ENCODE measurements at regions not wholly inside any gene's neighbourhood (a gene's known extent, or its start where the extent isn't known, plus 50 kb on each side); places are given as distances from the start of the nearest gene placed in this dataset.

- TF ChIP-seq CTCF (IDR thresholded peaks at IDR 0.05) (no peak), POLR2A (IDR thresholded peaks at IDR 0.05) (no peak), EP300 (IDR thresholded peaks at IDR 0.05) (no peak)
Observed at GRCh38 chr7:35334506-35334905, 80.6 kb upstream of the TBX20 start.
